ENCODE measurements at regions not wholly inside any gene's neighbourhood (a gene's known extent, or its start where the extent isn't known, plus 50 kb on each side); places are given as distances from the start of the nearest gene placed in this dataset.

DNA sequence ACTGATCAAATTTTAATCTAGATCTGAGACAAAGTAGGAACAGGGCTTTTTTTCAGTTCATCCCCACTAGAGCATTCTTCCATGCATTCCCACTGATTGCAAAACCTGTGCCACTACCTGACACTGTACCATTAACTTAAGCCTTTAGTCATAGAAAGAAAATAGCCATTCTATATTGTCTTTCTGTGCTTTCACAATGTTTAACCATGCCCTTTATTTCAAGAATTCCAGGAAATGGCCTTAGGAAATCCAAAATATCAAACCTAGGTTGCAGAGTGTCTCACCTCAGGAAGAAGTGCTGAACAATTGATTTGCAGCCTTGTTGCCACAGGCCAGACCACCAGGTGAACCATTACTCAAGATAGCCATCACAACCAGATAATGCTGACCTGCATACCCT is 56.2 kb upstream of the TGFBR2 start:
- no peak overlapping the region for H3K4me3 Mint-ChIP-seq
- H3K36me3 Mint-ChIP-seq = peaks cover 2% of the 10 kb centered on the region
- CTCF ChIA-PET = no interaction called here
- DNase-seq (no peak), ATAC-seq (no peak)
- no peaks in the 10 kb centered on the region for H3K27me3 Mint-ChIP-seq
- no peak overlapping the region for H3K27ac Mint-ChIP-seq
- no peaks in the 10 kb centered on the region for H3K9me3 Mint-ChIP-seq (ENCODE audit: low read depth)
- H3K4me1 Mint-ChIP-seq = peaks cover 2% of the 10 kb centered on the region

- Mint-ChIP-seq H3K36me3 (peaks cover 2% of the 10 kb centered on the region), H3K9me3 (ENCODE audit: low read depth) (no peaks in the 10 kb centered on the region), H3K27ac (no peak overlapping the region), H3K4me1 (peaks cover 2% of the 10 kb centered on the region), H3K4me3 (no peak overlapping the region), H3K27me3 (no peaks in the 10 kb centered on the region)
- CTCF ChIA-PET = no interaction called here
- ATAC-seq (no peak), DNase-seq (no peak)
These were observed 55.1 kb upstream of the TGFBR2 start for GRCh38 chr3:30551266-30551665.

DNA sequence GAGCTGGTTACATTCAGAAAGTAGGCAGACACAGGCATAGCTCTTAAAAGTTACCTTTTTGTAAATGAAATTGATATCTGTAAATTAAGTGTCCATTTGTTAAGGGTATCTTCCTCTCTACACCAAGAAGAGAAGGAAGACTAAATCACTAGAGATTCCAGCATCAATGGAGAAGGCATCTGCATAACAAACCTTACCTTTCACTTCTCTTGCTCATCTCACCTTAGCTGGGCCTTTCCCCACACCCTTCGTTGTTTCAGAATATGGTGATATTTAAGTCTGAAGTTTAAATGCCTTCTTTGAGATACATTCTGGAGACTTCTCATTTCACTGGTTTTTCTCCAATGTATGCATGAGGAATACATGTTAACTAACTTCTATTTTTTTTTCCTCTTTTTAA is 54.5 kb upstream of the TGFBR2 start:
- Mint-ChIP-seq H3K4me1 (peaks cover 2% of the 10 kb centered on the region), H3K9me3 (ENCODE audit: low read depth) (no peaks in the 10 kb centered on the region), H3K4me3 (no peak overlapping the region), H3K36me3 (peaks cover 2% of the 10 kb centered on the region), H3K27me3 (no peaks in the 10 kb centered on the region), H3K27ac (no peak overlapping the region)
- CTCF ChIA-PET = no interaction called here
- ATAC-seq (no peak), DNase-seq (no peak)

DNA sequence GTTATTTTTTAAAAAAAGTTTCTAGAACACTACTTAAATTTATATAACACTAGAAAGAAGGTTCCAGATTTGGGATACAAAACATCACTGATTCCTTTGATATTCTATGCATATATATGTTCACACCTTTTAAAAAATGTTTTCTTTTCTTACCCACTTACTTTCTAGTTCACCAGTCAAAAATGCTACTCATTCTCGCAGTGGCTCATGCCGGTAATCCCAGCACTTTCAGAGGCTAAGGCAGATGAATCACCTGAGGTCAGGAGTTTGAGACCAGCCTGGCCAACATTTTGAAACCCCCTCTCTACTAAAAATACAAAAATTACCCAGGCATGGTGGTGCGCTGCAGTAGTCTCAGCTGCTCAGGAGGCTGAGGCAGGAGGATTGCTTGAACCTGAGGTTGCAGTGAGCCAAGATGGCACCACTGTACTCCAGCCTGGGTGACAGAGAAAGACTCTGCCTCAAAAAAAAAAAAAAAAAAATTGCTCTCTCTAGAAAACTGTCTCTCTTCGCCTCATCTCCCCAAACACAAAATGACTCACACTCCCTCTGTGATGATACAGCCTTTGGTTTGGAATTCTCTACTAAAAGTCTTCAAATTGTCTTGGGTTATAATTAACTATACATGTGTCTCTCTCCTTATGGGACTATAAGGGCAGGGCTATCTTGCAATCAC is 52.6 kb upstream of the TGFBR2 start:
- CTCF ChIA-PET = no interaction called here
- no peak for ATAC-seq
- no peak overlapping the region for H3K27ac Mint-ChIP-seq
- peaks cover 2% of the 10 kb centered on the region for H3K36me3 Mint-ChIP-seq
- no peak for DNase-seq
- no peaks in the 10 kb centered on the region for H3K9me3 Mint-ChIP-seq (ENCODE audit: low read depth)
- H3K27me3 Mint-ChIP-seq = no peaks in the 10 kb centered on the region
- no peak overlapping the region for H3K4me3 Mint-ChIP-seq
- H3K4me1 Mint-ChIP-seq = peaks cover 2% of the 10 kb centered on the region

DNA sequence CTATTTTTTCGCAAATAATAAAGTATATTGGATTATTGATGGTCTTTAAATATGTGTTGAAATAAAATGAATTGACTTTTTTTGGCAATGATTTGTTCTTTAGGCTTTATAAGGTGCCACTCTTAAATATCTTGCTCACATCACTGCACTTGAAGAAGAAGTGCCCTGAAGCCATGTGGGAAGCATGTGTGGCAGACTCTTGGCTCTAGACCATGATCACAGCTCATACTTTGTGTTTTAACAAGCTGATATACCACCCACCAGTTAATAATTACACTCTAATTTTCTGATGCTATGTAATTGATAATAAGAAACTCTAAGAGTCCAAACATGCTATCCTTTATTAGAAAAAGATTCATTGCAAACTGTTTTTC is 52.1 kb upstream of the TGFBR2 start:
- Mint-ChIP-seq H3K9me3 (ENCODE audit: low read depth) (no peaks in the 10 kb centered on the region), H3K27me3 (no peaks in the 10 kb centered on the region), H3K4me1 (peaks cover 2% of the 10 kb centered on the region), H3K4me3 (no peak overlapping the region), H3K36me3 (peaks cover 2% of the 10 kb centered on the region), H3K27ac (no peak overlapping the region)
- ATAC-seq = no peak
- CTCF ChIA-PET = no interaction called here
- DNase-seq = no peak

- Mint-ChIP-seq H3K27me3 (no peaks in the 10 kb centered on the region), H3K4me1 (peaks cover 2% of the 10 kb centered on the region), H3K36me3 (peaks cover 2% of the 10 kb centered on the region), H3K27ac (no peak overlapping the region), H3K4me3 (no peak overlapping the region), H3K9me3 (ENCODE audit: low read depth) (no peaks in the 10 kb centered on the region)
- no peak for DNase-seq
- CTCF ChIA-PET = no interaction called here
- no peak for ATAC-seq
These were observed 50.4 kb upstream of the TGFBR2 start for GRCh38 chr3:30555968-30556367.
